Spleen (tissue), 7 donors: ENCODE measurements at regions not wholly inside any gene's neighbourhood (a gene's known extent, or its start where the extent isn't known, plus 50 kb on each side); places are given as distances from the start of the nearest gene placed in this dataset.

ENCODE experiments used
- CTCF ChIP-seq, 11 experiments: fragments of 200-600 bp in 7 of 11; fragments of 450-650 bp in 4 of 11; sonication (generic) in 4 of 11; IDR thresholded peaks in 8 of 11; conservative IDR thresholded peaks in 3 of 11; 1 replicate in 7 of 11; 2 replicates in 4 of 11; pipeline versions ENCODE4 v1.4.0 to v1.8.0; 2016 to 2021; ENCODE audit warnings: antibody characterized with exemption in 11 of 11, inconsistent platforms in 4 of 11, mild to moderate bottlenecking in 1 of 11
- POLR2A ChIP-seq, 3 donors: fragments of 450-650 bp; IDR thresholded peaks; one replicate each; pipeline ENCODE4 v1.5.1; 2017; ENCODE audit warnings: antibody characterized with exemption in 3 of 3, mild to moderate bottlenecking in 1 of 3
- POLR2AphosphoS5 ChIP-seq, 3 donors: sonication (generic); formaldehyde crosslinking; IDR thresholded peaks; one replicate each; pipeline ENCODE4 v1.5.1; 2017; ENCODE audit warnings: antibody characterized with exemption in 3 of 3
- donor health status: DM: no; HTN: no; CAD: no; lungs with moderate emphysema.
- donor health status: DM: no; HTN: no; CAD: no.
- donor health status: DM: no; HTN: no; CAD: no.

GRCh38 chr6:147936703-147937470, 405.8 kb upstream of the SASH1 start:
- TF ChIP-seq POLR2AphosphoS5 (IDR thresholded peaks at IDR 0.05) (no peak), CTCF (IDR thresholded peaks at IDR 0.05 in 8 of 11, conservative IDR thresholded peaks at IDR 0.05 in 3 of 11) (no peak), POLR2A (IDR thresholded peaks at IDR 0.05) (no peak)
